IPS-15b (cell line): ENCODE measurements at regions not wholly inside any gene's neighbourhood (a gene's known extent, or its start where the extent isn't known, plus 50 kb on each side); places are given as distances from the start of the nearest gene placed in this dataset.

Experiments used
- H3K27me3 ChIP-seq: one replicate; pipeline ENCODE4 v1.6.1; 2013; ENCODE audit warnings: low read length; ENCODE audit not compliant: control insufficient read depth, insufficient read depth
- H3K36me3 ChIP-seq: one replicate; pipeline ENCODE4 v1.6.1; 2013; ENCODE audit warnings: low read length; ENCODE audit not compliant: control insufficient read depth, insufficient read depth
- H3K4me1 ChIP-seq: one replicate; pipeline ENCODE4 v1.6.1; 2013; ENCODE audit warnings: mild to moderate bottlenecking, low read length; ENCODE audit not compliant: control insufficient read depth, insufficient read depth
- H3K4me3 ChIP-seq: one replicate; pipeline ENCODE4 v1.5.1; 2013; ENCODE audit warnings: low read depth, low read length
- H3K9ac ChIP-seq: one replicate; pipeline ENCODE4 v1.6.1; 2013; ENCODE audit warnings: low read depth, mild to moderate bottlenecking, low read length
- H3K9me3 ChIP-seq: one replicate; pipeline ENCODE4 v1.6.1; 2013; ENCODE audit warnings: mild to moderate bottlenecking, low read length; ENCODE audit not compliant: control insufficient read depth, insufficient read depth

DNA sequence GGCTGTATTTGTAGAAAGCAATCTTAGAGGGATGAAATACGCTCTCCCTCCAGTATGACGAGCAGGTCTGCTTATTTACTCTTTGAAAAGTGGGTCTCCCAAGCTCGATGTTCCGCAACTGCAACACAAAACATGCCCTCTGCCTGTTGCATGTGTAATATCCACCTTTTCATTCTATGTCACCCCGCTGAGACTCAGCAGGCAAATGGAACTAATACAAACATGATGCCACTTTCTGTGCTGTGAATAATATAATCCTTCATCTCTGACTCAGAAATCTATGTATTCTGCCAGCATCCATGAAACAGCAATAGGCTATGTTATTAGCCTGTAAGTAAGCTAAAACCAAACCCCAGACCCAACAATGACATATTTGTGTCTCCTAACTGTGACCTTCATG is 200.8 kb upstream of the TMCO5A start:
- H3K36me3 ChIP-seq = no peaks in the 10 kb centered on the region
- H3K27me3 ChIP-seq = no peaks in the 10 kb centered on the region
- H3K4me1 ChIP-seq = no peaks in the 10 kb centered on the region
- no peaks in the 10 kb centered on the region for H3K9me3 ChIP-seq
- H3K4me3 ChIP-seq = no peak overlapping the region
- no peak overlapping the region for H3K9ac ChIP-seq

DNA sequence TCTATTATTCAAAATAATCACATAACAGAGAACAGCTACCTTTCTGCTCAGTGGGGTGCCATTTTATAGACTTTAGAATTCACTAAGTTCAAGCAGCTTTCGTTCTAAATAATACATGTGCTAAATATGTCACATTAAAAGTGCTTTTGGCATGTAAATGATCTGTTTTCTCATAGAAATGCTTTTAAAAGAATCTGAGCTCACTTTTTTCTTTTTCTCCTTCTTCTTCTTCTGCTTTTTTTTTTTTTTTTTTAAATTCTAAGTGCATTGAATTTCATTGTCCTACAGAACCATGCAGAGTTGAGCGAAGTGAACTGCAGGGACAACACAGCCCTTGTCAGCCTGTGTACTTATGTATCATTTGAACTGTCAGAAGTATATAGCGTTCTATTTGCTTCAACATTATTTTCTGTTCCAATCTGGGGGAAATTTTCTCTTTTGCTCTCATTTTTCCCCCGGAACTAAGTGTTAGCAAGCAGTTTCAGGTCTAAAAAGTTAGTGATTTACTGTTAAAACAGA is 193.8 kb upstream of the TMCO5A start:
- Histone ChIP-seq H3K4me3 (no peak overlapping the region), H3K9ac (no peak overlapping the region), H3K9me3 (no peaks in the 10 kb centered on the region), H3K27me3 (no peaks in the 10 kb centered on the region), H3K4me1 (peaks cover 7% of the 10 kb centered on the region), H3K36me3 (no peaks in the 10 kb centered on the region)

DNA sequence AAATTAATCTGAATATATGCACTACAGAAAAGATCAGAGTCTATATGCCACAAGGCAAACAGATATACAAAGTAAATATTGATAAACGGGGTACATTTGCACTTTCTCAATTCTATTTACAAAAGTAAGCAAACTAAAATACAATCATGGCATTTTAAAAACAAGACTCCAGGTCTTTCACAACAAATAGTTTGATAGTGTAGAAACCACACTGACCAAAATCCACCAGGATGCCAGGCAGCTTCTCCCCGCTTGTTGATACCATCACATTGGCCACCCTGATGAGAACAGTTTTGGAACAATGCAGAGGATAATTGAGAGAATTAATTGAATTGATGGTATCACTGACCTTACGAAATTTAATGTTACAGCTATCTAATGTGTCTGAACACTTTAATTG is 190.6 kb upstream of the TMCO5A start:
- H3K4me1 ChIP-seq = peaks cover 7% of the 10 kb centered on the region
- no peaks in the 10 kb centered on the region for H3K36me3 ChIP-seq
- H3K9ac ChIP-seq = no peak overlapping the region
- H3K4me3 ChIP-seq = no peak overlapping the region
- H3K9me3 ChIP-seq = no peaks in the 10 kb centered on the region
- no peaks in the 10 kb centered on the region for H3K27me3 ChIP-seq

DNA sequence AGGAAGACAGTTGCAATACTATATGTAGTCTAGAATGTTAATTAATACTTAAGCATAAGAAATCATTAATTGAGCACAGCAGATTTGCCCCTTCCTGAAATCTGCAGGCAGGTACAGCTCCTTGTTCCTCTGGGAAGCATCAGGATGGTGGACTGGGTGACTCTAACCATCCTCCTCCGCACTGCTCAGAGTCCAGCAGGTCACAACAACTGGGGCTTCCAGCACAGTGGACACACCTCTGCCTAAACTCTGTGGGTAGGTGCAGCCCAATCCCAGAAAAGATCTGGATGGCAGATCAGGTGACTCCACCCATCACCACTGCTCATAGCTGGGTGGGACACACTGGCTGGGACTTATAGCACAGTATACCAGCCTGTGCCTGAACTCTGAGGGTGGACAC is 189.9 kb upstream of the TMCO5A start:
- Histone ChIP-seq H3K9ac (no peak overlapping the region), H3K9me3 (no peaks in the 10 kb centered on the region), H3K4me1 (peaks cover 5% of the 10 kb centered on the region), H3K27me3 (no peaks in the 10 kb centered on the region), H3K36me3 (no peaks in the 10 kb centered on the region), H3K4me3 (no peak overlapping the region)

DNA sequence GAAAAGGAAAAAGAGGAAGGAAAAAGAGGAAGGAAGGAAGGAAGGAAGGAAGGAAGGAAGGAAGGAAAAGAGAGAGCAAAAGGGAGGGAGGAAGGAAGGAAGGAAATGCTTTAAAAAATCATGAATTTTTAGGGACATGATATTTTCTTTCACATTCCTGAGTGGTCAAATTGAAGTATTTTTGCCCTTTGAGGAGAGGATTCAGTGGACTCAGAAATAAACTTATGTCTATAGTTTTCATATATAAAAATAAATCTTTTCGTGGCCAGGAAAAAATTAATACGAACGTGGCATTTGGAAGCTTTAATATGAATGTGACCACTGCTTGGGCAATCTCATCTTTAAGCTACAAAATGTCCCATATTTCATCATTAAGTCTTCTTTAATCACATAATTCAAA is 183.0 kb upstream of the TMCO5A start:
- Histone ChIP-seq H3K36me3 (no peaks in the 10 kb centered on the region), H3K9ac (no peak overlapping the region), H3K4me1 (no peaks in the 10 kb centered on the region), H3K27me3 (no peaks in the 10 kb centered on the region), H3K9me3 (no peaks in the 10 kb centered on the region), H3K4me3 (no peak overlapping the region)

DNA sequence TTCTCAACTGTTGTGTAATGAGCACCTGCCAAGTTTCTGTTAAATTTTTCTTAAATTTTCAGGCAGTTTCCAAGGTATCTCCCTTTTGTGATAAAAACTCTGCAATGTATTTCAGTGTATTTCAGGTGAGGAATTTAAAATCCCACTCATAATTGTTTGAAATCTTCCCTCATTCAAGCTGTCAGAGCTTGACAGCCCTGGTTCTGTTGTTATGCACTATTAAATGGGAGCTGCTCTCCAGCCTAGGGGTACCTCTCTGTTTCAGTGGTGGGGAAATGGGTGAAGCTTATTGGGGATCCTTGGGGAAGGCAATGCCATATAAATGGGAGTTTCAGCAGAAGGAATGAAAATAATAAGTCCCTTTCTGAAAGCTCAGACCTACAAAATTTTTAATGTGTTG is 178.0 kb upstream of the TMCO5A start:
- no peak overlapping the region for H3K9ac ChIP-seq
- no peak overlapping the region for H3K4me3 ChIP-seq
- H3K36me3 ChIP-seq = no peaks in the 10 kb centered on the region
- H3K4me1 ChIP-seq = no peaks in the 10 kb centered on the region
- no peaks in the 10 kb centered on the region for H3K27me3 ChIP-seq
- no peaks in the 10 kb centered on the region for H3K9me3 ChIP-seq

DNA sequence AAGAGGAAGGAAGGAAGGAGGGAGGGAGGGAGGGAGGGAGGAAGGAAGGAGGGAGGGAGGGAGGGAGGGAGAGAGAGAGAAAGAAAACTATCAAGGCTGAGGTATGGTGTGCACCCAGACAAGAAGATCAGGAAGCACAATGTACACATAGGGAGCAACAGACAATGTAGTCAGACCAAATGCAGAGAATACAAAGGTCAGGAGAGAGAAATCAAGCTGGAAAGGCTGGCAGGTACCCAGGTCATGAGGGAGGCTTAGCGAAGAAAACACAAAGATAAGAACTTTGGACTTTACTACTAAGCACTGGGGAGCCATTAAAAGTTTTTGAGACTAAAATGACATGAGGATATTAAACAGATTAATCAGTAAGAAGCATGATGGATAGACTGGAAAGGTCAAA is 176.0 kb upstream of the TMCO5A start:
- no peaks in the 10 kb centered on the region for H3K9me3 ChIP-seq
- H3K4me1 ChIP-seq = no peaks in the 10 kb centered on the region
- no peak overlapping the region for H3K9ac ChIP-seq
- H3K36me3 ChIP-seq = no peaks in the 10 kb centered on the region
- H3K27me3 ChIP-seq = no peaks in the 10 kb centered on the region
- no peak overlapping the region for H3K4me3 ChIP-seq

DNA sequence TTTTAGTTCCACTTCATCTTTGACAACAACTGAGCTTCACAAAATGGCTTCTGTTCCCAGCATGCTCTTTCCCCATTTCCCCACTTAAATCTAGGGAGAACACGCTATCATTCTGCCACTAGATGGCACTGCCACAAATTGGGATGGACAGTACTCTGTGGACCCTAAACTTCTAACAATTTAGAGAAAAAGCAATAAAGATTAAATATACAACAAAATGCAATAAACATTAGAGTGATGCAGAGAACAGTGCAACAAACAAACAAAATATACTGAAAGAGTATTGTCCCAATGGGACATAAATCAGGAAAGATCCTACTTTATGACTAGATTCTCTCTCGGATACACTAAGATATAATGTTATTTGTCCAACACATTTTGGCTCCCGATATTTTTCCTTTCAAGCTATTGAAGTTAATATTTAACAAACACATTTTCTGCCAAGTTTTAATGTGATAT is 169.7 kb upstream of the TMCO5A start:
- Histone ChIP-seq H3K4me1 (no peaks in the 10 kb centered on the region), H3K9me3 (no peaks in the 10 kb centered on the region), H3K36me3 (no peaks in the 10 kb centered on the region), H3K4me3 (no peak overlapping the region), H3K27me3 (no peaks in the 10 kb centered on the region), H3K9ac (no peak overlapping the region)

DNA sequence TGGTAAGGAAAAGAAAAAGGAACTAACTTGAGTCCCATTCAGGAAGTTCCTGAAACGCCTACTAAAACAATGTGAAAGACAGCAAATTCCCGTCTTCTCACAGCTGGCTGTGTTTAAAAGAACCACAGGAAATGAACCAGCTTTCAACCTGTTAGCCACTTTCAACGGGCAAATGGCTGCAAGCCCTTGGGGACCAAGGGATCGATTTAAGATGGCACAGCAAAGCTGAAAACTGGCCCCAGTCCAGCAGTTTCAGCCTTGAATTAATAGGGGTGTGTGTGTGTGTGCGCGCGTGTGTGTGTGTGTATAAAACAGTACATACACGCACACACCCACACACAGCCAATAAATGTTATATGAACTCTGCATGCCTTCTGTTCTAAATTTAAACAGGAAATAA is 168.7 kb upstream of the TMCO5A start:
- Histone ChIP-seq H3K36me3 (no peaks in the 10 kb centered on the region), H3K4me3 (no peak overlapping the region), H3K27me3 (no peaks in the 10 kb centered on the region), H3K4me1 (no peaks in the 10 kb centered on the region), H3K9ac (no peak overlapping the region), H3K9me3 (no peaks in the 10 kb centered on the region)

- H3K36me3 ChIP-seq = no peaks in the 10 kb centered on the region
- no peak overlapping the region for H3K9ac ChIP-seq
- no peak overlapping the region for H3K4me3 ChIP-seq
- H3K9me3 ChIP-seq = no peaks in the 10 kb centered on the region
- H3K27me3 ChIP-seq = no peaks in the 10 kb centered on the region
- no peaks in the 10 kb centered on the region for H3K4me1 ChIP-seq
These were observed 166.5 kb upstream of the TMCO5A start for GRCh38 chr15:37767841-37768455.

- H3K9ac ChIP-seq = no peak overlapping the region
These were observed 163.0 kb upstream of the TMCO5A start for GRCh38 chr15:37771465-37771864.

GRCh38 chr15:37773111-37773860 is 161.2 kb upstream of the TMCO5A start:
- Histone ChIP-seq H3K4me3 (no peak overlapping the region), H3K4me1 (no peaks in the 10 kb centered on the region), H3K9ac (no peak overlapping the region), H3K9me3 (no peaks in the 10 kb centered on the region), H3K27me3 (no peaks in the 10 kb centered on the region), H3K36me3 (no peaks in the 10 kb centered on the region)

More at GRCh38 chr15:37771465-37771864, 163.0 kb upstream of the TMCO5A start:
- Histone ChIP-seq H3K27me3 (no peaks in the 10 kb centered on the region), H3K4me3 (no peak overlapping the region), H3K9me3 (no peaks in the 10 kb centered on the region), H3K36me3 (no peaks in the 10 kb centered on the region), H3K4me1 (no peaks in the 10 kb centered on the region)
